K562 (cell line): ENCODE measurements at regions not wholly inside any gene's neighbourhood (a gene's known extent, or its start where the extent isn't known, plus 50 kb on each side); places are given as distances from the start of the nearest gene placed in this dataset.

ENCODE experiments used
- ARID4B ChIP-seq: sonication (generic); formaldehyde crosslinking; IDR thresholded peaks from 2 replicates; pipeline ENCODE4 v1.8.0; 2022; ENCODE audit warnings: mild to moderate bottlenecking, missing genetic modification reagents
- KDM5B ChIP-seq: fragments of 200-600 bp; sonication (generic); IDR thresholded peaks from 2 replicates; pipeline ENCODE4 v1.6.1; 2012; ENCODE audit warnings: low read depth, mild to moderate bottlenecking, moderate library complexity, low read length, control low read depth, inconsistent platforms; ENCODE audit not compliant: insufficient replicate concordance
- NR3C1 ChIP-seq: sonication (generic); formaldehyde crosslinking; IDR thresholded peaks from 2 replicates; pipeline ENCODE4 v1.8.1; 2022; ENCODE audit warnings: missing genetic modification reagents
- ZFX ChIP-seq: sonication (generic); formaldehyde crosslinking; IDR thresholded peaks from 2 replicates; pipeline ENCODE4 v1.8.0; 2022; ENCODE audit warnings: mild to moderate bottlenecking, missing genetic modification reagents, moderate library complexity
- ZNF146 ChIP-seq: IDR thresholded peaks from one replicate; pipeline ENCODE4 v1.6.1; 2018; ENCODE audit warnings: missing compliant biosample characterization; ENCODE audit not compliant: unreplicated experiment
- ZNF197 ChIP-seq: fragments of 200-800 bp; sonication (Bioruptor generic); IDR thresholded peaks from 2 replicates; pipeline ENCODE4 v1.6.1; 2016; ENCODE audit warnings: low read depth, missing genetic modification characterization, missing compliant biosample characterization
- ZNF274 ChIP-seq: IDR thresholded peaks from 2 replicates; pipeline ENCODE4 v1.6.1; 2011; ENCODE audit warnings: low read depth, mild to moderate bottlenecking, low read length, moderate library complexity, borderline replicate concordance
- ZZZ3 ChIP-seq: fragments of 450-650 bp; IDR thresholded peaks from 2 replicates; pipeline ENCODE4 v1.6.1; 2016; ENCODE audit warnings: antibody characterized with exemption, mild to moderate bottlenecking, moderate library complexity

GRCh38 chr2:161042990-161043625 is 117.1 kb upstream of the TANK start:
- TF ChIP-seq ZNF197 (CRISPR knock-in tag), result no peak
- no peak for TF ChIP-seq ZNF274
- TF ChIP-seq ZNF146 (CRISPR knock-in tag), result no peak
- no peak for TF ChIP-seq ZFX (CRISPR knock-in tag)
- TF ChIP-seq ZZZ3, result no peak
- TF ChIP-seq NR3C1 (CRISPR knock-in tag), result no peak
- TF ChIP-seq KDM5B, result no peak
- no peak for TF ChIP-seq ARID4B (CRISPR knock-in tag)
